ENCODE measurements at regions not wholly inside any gene's neighbourhood (a gene's known extent, or its start where the extent isn't known, plus 50 kb on each side); places are given as distances from the start of the nearest gene placed in this dataset.

DNA sequence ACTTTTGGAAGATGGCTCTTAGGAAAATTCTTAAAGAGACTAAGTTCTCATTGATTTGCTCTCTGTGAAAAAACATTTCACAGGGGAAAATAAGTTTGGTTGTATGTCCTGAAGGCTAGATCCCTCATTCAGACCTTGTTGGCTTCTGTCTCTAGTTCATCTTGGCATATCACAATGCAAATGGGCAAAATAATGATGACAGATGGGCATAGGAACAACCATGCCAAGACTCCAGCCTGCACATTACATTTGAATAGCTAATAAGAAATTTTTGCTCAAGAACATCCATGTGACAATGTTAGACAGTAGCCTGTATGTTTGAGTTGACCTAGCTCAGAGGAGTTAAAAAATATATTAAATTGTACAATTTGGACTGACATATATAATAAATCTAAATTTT lies 292.9 kb downstream of the PLA2G4A start:
- Mint-ChIP-seq H3K4me3 (no peak overlapping the region), H3K4me1 (no peaks in the 10 kb centered on the region), H3K36me3 (ENCODE audit: low read depth) (no peaks in the 10 kb centered on the region), H3K27ac (no peak overlapping the region), H3K27me3 (no peaks in the 10 kb centered on the region)
- DNase-seq (no peak), ATAC-seq (no peak)
- H3K9me3 ChIP-seq (ENCODE audit: control insufficient read depth, low read length, poor library complexity, severe bottlenecking) = no peaks in the 10 kb centered on the region

- H3K9me3 ChIP-seq (ENCODE audit: control insufficient read depth, low read length, poor library complexity, severe bottlenecking) = no peaks in the 10 kb centered on the region
- ATAC-seq (no peak), DNase-seq (no peak)
- Mint-ChIP-seq H3K4me1 (no peaks in the 10 kb centered on the region), H3K4me3 (no peak overlapping the region), H3K27ac (no peak overlapping the region), H3K27me3 (no peaks in the 10 kb centered on the region), H3K36me3 (ENCODE audit: low read depth) (no peaks in the 10 kb centered on the region)
These were observed 293.8 kb downstream of the PLA2G4A start for GRCh38 chr1:187122566-187122965.

DNA sequence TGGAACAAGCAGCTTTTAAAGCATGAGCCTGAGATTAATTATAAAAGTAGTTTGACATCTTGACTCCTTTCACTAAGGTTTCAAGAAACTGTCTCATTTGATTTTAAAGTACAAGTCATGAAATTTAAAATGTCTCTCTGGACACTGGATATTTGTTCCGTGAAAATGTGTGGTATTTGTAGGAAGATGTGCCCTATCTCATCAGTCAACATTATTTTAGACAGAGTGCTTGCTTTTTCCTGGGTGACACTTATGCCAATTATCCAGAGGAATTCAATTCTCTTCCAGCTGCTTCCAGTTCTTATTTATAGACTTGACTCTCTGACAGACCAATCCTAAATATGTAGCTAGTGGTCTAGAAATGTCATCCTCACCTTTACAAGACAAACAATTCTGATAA lies 300.4 kb downstream of the PLA2G4A start:
- no peak overlapping the region for H3K27ac Mint-ChIP-seq
- no peaks in the 10 kb centered on the region for H3K36me3 Mint-ChIP-seq (ENCODE audit: low read depth)
- no peak overlapping the region for H3K4me3 Mint-ChIP-seq
- H3K27me3 Mint-ChIP-seq = no peaks in the 10 kb centered on the region
- no peak for ATAC-seq
- no peaks in the 10 kb centered on the region for H3K4me1 Mint-ChIP-seq
- no peaks in the 10 kb centered on the region for H3K9me3 ChIP-seq (ENCODE audit: control insufficient read depth, low read length, poor library complexity, severe bottlenecking)
- no peak for DNase-seq

DNA sequence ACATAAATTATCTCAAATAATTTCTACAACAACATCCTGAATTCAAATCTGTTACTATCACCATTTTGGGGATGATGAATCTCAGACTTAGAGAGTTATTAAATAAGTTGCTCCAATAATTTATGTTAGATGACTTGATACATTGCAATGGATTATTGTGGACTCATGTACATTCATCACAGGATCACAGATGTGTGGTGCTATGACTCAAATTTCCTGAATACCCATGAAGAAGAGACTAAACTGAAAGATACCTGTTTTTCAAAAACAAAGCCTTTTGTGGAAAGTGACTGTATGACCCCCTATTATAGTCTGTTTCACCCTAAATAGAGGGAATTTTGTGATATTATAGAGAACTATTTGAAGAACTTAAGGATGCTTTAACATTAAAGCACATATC lies 315.0 kb downstream of the PLA2G4A start:
- no peaks in the 10 kb centered on the region for H3K27me3 Mint-ChIP-seq
- H3K36me3 Mint-ChIP-seq (ENCODE audit: low read depth) = no peaks in the 10 kb centered on the region
- H3K9me3 ChIP-seq (ENCODE audit: control insufficient read depth, low read length, poor library complexity, severe bottlenecking) = no peaks in the 10 kb centered on the region
- H3K27ac Mint-ChIP-seq = no peak overlapping the region
- H3K4me1 Mint-ChIP-seq = no peaks in the 10 kb centered on the region
- H3K4me3 Mint-ChIP-seq = no peak overlapping the region
- ATAC-seq (no peak), DNase-seq (no peak)

- no peaks in the 10 kb centered on the region for H3K27me3 Mint-ChIP-seq
- H3K4me1 Mint-ChIP-seq = no peaks in the 10 kb centered on the region
- ATAC-seq (no peak), DNase-seq (no peak)
- H3K27ac Mint-ChIP-seq = no peak overlapping the region
- H3K4me3 Mint-ChIP-seq = no peak overlapping the region
- no peaks in the 10 kb centered on the region for H3K9me3 ChIP-seq (ENCODE audit: control insufficient read depth, low read length, poor library complexity, severe bottlenecking)
- no peaks in the 10 kb centered on the region for H3K36me3 Mint-ChIP-seq (ENCODE audit: low read depth)
These were observed 317.6 kb downstream of the PLA2G4A start for GRCh38 chr1:187146388-187146787.

DNA sequence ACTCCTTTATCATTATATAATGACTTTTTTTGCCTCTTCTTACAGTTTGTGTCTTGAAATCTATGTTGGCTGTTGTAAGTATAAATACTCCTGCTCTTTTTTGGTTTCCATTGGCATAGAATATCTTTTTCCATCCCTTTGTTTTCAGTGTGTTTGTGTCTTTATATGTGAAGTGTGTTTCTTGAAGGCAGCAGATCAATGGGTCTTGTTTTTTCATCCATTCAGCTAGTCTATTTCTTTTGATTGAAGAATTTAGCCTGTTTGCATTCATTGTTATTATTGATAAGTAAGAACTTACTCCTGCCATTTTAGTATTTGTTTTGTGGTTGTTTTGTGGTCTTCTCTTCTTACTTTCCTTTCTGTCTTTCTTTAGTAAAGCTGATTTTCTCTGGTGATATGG lies 322.8 kb downstream of the PLA2G4A start:
- no peak for ATAC-seq
- DNase-seq = no peak
- no peaks in the 10 kb centered on the region for H3K36me3 Mint-ChIP-seq (ENCODE audit: low read depth)
- H3K4me1 Mint-ChIP-seq = no peaks in the 10 kb centered on the region
- no peak overlapping the region for H3K27ac Mint-ChIP-seq
- no peaks in the 10 kb centered on the region for H3K9me3 ChIP-seq (ENCODE audit: control insufficient read depth, low read length, poor library complexity, severe bottlenecking)
- H3K27me3 Mint-ChIP-seq = no peaks in the 10 kb centered on the region
- no peak overlapping the region for H3K4me3 Mint-ChIP-seq

- Mint-ChIP-seq H3K36me3 (ENCODE audit: low read depth) (no peaks in the 10 kb centered on the region), H3K27me3 (no peaks in the 10 kb centered on the region), H3K4me1 (peaks cover 2% of the 10 kb centered on the region), H3K27ac (no peak overlapping the region), H3K4me3 (no peak overlapping the region)
- no peak for DNase-seq
- H3K9me3 ChIP-seq (ENCODE audit: control insufficient read depth, low read length, poor library complexity, severe bottlenecking) = no peaks in the 10 kb centered on the region
- ATAC-seq = no peak
These were observed 324.3 kb downstream of the PLA2G4A start for GRCh38 chr1:187153047-187153446.

DNA sequence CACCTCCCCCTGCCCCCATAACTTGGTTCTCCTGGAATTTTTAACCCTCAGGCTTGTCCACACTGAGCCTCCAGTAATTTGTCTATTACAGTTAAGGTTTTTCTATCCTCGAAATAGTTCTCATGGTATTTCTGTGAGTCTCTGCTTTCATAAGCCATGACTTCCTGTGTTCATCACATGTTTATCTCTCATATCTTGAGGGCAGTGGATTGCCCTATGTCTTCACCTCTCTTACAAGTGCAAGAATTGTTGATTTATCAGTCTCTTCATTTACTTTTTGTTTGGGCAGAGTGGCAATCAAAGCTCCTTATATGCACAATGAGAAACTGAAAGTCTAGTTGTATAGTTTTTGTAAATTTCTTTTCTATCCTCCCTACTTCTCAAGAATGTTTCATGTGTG lies 328.4 kb downstream of the PLA2G4A start:
- H3K27ac Mint-ChIP-seq = no peak overlapping the region
- peaks cover 2% of the 10 kb centered on the region for H3K4me1 Mint-ChIP-seq
- peak; percentile 32 for ATAC-seq
- DNase-seq = no peak
- H3K9me3 ChIP-seq (ENCODE audit: control insufficient read depth, low read length, poor library complexity, severe bottlenecking) = no peaks in the 10 kb centered on the region
- H3K36me3 Mint-ChIP-seq (ENCODE audit: low read depth) = no peaks in the 10 kb centered on the region
- no peaks in the 10 kb centered on the region for H3K27me3 Mint-ChIP-seq
- peak overlapping the region; percentile 5 for H3K4me3 Mint-ChIP-seq

GRCh38 chr1:187157552-187157951 lies 328.8 kb downstream of the PLA2G4A start:
- H3K4me3 Mint-ChIP-seq = no peak overlapping the region
- H3K27ac Mint-ChIP-seq = no peak overlapping the region
- no peak for ATAC-seq
- H3K36me3 Mint-ChIP-seq (ENCODE audit: low read depth) = no peaks in the 10 kb centered on the region
- no peaks in the 10 kb centered on the region for H3K27me3 Mint-ChIP-seq
- H3K4me1 Mint-ChIP-seq = peaks cover 2% of the 10 kb centered on the region
- H3K9me3 ChIP-seq (ENCODE audit: control insufficient read depth, low read length, poor library complexity, severe bottlenecking) = no peaks in the 10 kb centered on the region
- DNase-seq = no peak

- no peaks in the 10 kb centered on the region for H3K9me3 ChIP-seq (ENCODE audit: control insufficient read depth, low read length, poor library complexity, severe bottlenecking)
- Mint-ChIP-seq H3K4me3 (no peak overlapping the region), H3K27ac (no peak overlapping the region), H3K4me1 (peaks cover 2% of the 10 kb centered on the region), H3K36me3 (ENCODE audit: low read depth) (no peaks in the 10 kb centered on the region), H3K27me3 (no peaks in the 10 kb centered on the region)
- ATAC-seq = no peak
- DNase-seq = no peak
These were observed 338.8 kb downstream of the PLA2G4A start for GRCh38 chr1:187167555-187167954.

DNA sequence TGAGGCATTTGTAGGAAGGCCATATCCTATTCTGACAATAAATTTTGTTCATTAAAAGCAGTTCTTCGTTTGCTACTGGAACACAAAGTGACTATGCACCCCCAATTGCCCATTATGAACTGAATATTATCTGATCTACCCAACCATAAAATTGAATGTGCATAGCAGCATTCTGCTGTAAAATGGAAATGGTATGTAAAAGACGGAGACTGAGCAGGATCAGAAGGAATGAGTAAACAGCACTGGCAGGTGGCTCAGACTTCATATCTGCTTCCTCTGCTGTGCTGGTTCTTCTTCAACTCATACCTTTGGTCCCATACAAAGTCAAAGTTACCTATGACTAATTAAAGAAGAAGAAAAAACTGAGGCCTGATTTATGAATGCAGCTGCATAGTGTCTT lies 339.5 kb downstream of the PLA2G4A start:
- no peak for ATAC-seq
- no peak overlapping the region for H3K27ac Mint-ChIP-seq

DNA sequence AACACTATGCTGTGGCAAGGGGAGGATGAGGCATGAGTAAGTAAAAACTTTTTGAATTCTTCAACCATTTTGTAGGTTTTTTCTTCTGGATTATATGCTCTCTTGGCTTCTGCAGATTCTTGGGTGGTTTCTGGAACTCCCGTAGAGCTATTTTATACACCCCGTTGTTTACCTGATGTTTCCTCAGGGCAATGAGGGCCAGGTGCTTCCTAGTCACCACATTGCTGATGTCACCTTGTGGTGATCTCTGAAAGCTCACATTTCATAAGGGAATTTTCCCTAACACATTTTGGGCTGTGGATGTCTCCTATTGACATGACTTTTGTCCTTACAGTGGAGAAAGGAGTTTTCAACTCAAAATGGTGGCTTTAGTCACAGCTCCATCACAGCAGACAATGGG lies 356.6 kb downstream of the PLA2G4A start:
- Mint-ChIP-seq H3K27ac (no peak overlapping the region), H3K36me3 (ENCODE audit: low read depth) (no peaks in the 10 kb centered on the region), H3K4me1 (no peaks in the 10 kb centered on the region), H3K27me3 (no peaks in the 10 kb centered on the region), H3K4me3 (no peak overlapping the region)
- no peaks in the 10 kb centered on the region for H3K9me3 ChIP-seq (ENCODE audit: control insufficient read depth, low read length, poor library complexity, severe bottlenecking)
- ATAC-seq (no peak), DNase-seq (no peak)

More for the DNA sequence above, 339.5 kb downstream of the PLA2G4A start:
- H3K4me3 Mint-ChIP-seq = no peak overlapping the region
- H3K27me3 Mint-ChIP-seq = no peaks in the 10 kb centered on the region
- no peaks in the 10 kb centered on the region for H3K36me3 Mint-ChIP-seq (ENCODE audit: low read depth)
- no peaks in the 10 kb centered on the region for H3K9me3 ChIP-seq (ENCODE audit: control insufficient read depth, low read length, poor library complexity, severe bottlenecking)
- DNase-seq = no peak
- peaks cover 2% of the 10 kb centered on the region for H3K4me1 Mint-ChIP-seq

DNA sequence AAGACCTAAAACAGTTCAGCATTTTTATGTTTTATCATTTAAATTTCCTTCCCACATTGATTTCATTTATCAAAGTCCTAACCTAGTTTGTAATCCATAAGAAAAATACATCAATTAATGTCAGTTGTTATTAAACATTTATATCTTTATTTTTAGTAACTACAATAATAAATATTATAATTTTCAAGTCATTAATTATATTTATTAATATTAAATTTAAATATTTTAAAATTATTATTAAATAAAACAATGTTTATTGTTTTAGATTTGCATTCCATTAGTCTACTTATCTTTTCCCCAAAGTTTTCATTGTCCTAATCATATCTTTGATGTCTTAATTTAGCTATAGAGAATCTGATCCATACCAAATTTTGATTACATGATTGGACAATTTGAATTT lies 368.9 kb downstream of the PLA2G4A start:
- Mint-ChIP-seq H3K4me3 (no peak overlapping the region), H3K36me3 (ENCODE audit: low read depth) (no peaks in the 10 kb centered on the region), H3K27ac (no peak overlapping the region), H3K4me1 (no peaks in the 10 kb centered on the region), H3K27me3 (no peaks in the 10 kb centered on the region)
- no peak for ATAC-seq
- no peaks in the 10 kb centered on the region for H3K9me3 ChIP-seq (ENCODE audit: control insufficient read depth, low read length, poor library complexity, severe bottlenecking)
- no peak for DNase-seq

- no peak for ATAC-seq
- Mint-ChIP-seq H3K27ac (no peak overlapping the region), H3K4me3 (no peak overlapping the region), H3K36me3 (ENCODE audit: low read depth) (no peaks in the 10 kb centered on the region), H3K4me1 (no peaks in the 10 kb centered on the region), H3K27me3 (no peaks in the 10 kb centered on the region)
- DNase-seq = no peak
- H3K9me3 ChIP-seq (ENCODE audit: control insufficient read depth, low read length, poor library complexity, severe bottlenecking) = no peaks in the 10 kb centered on the region
These were observed 374.5 kb downstream of the PLA2G4A start for GRCh38 chr1:187203257-187203656.

DNA sequence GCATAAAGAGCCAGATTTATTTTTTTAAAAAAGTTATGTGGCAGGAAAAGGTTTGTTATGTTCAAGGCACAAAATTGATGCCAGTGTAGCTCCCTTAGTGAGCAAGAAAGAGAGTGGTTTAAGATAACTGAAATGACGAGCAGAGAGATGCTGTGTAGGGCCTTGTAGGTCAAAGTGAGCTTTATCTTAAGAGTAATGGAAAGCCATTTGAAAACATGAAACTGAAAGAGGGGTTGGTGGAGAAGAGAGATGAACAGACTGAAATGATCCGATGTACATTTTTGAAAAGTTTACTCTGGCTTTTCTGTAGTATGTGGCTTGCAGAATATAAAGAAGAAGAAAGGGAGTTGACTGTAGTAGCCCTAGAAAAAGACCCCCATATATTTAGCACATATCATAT lies 383.6 kb downstream of the PLA2G4A start:
- no peaks in the 10 kb centered on the region for H3K36me3 Mint-ChIP-seq (ENCODE audit: low read depth)
- no peak overlapping the region for H3K4me3 Mint-ChIP-seq
- no peaks in the 10 kb centered on the region for H3K9me3 ChIP-seq (ENCODE audit: control insufficient read depth, low read length, poor library complexity, severe bottlenecking)
- ATAC-seq = no peak
- H3K4me1 Mint-ChIP-seq = no peaks in the 10 kb centered on the region
- no peak overlapping the region for H3K27ac Mint-ChIP-seq
- DNase-seq = no peak
- H3K27me3 Mint-ChIP-seq = no peaks in the 10 kb centered on the region

Data from T-helper 17 cell (primary cell).